ENCODE measurements at regions not wholly inside any gene's neighbourhood (a gene's known extent, or its start where the extent isn't known, plus 50 kb on each side); places are given as distances from the start of the nearest gene placed in this dataset.

- Histone ChIP-seq H3K23me2 (ENCODE audit: insufficient read length, low read depth, low read length, poor library complexity, severe bottlenecking) (no peaks in the 10 kb centered on the region), H2BK15ac (ENCODE audit: low read depth, low read length) (no peak overlapping the region), H3T11ph (ENCODE audit: low read length) (no peak overlapping the region), H4K91ac (ENCODE audit: insufficient read length, low read depth, low read length) (no peak overlapping the region), H3K23ac (ENCODE audit: insufficient read length, low read depth, low read length) (no peak overlapping the region), H3K79me2 (ENCODE audit: insufficient read depth, low read length) (no peaks in the 10 kb centered on the region), H2BK20ac (ENCODE audit: low read depth, low read length, poor library complexity, severe bottlenecking) (no peak overlapping the region), H2BK120ac (ENCODE audit: low read depth, low read length, poor library complexity, severe bottlenecking) (no peak overlapping the region), H3K27me3 (ENCODE audit: insufficient read depth, low read length) (no peaks in the 10 kb centered on the region), H3K9ac (ENCODE audit: extremely low read depth, insufficient read length, low read length) (no peak overlapping the region), H3K4me2 (ENCODE audit: insufficient read depth, insufficient read length, low read length) (no peak overlapping the region), H3K4ac (ENCODE audit: low read depth, low read length) (no peak overlapping the region), H3K9me3 (ENCODE audit: control insufficient read depth, low read depth, low read length) (no peaks in the 10 kb centered on the region), H3K79me1 (ENCODE audit: insufficient read depth, low read depth, low read length, poor library complexity, severe bottlenecking) (no peaks in the 10 kb centered on the region), H2BK12ac (ENCODE audit: insufficient read length, low read depth, low read length) (no peak overlapping the region), H3K14ac (ENCODE audit: insufficient read depth, low read length) (no peak overlapping the region), H3K27ac (ENCODE audit: insufficient read length, low read depth, low read length) (no peak overlapping the region), H4K5ac (ENCODE audit: insufficient read length, low read depth, low read length) (no peak overlapping the region), H2AK5ac (ENCODE audit: insufficient read length, low read length) (no peak overlapping the region), H2AFZ (ENCODE audit: low read length) (no peak overlapping the region), H3K4me1 (ENCODE audit: insufficient read depth, low read length) (no peaks in the 10 kb centered on the region; the same call in 1 of the 2 replicates), H4K20me1 (ENCODE audit: control insufficient read depth, insufficient read depth, insufficient read length) (no peaks in the 10 kb centered on the region), H2BK5ac (ENCODE audit: insufficient read length, low read length) (no peak overlapping the region), H3K56ac (ENCODE audit: insufficient read length, low read depth, low read length) (no peak overlapping the region), H3K18ac (ENCODE audit: insufficient read length, low read depth, low read length) (no peak overlapping the region), H4K8ac (replicated peaks; ENCODE audit: insufficient read length, low read depth, low read length) (no peak overlapping the region)
- DNase-seq, result no peak
- Mint-ChIP-seq H3K9me3 (peaks cover 0 to 5% of the 10 kb centered on the region in 2 experiments; a peak in 2 of 5 replicates), H3K4me1 (peaks cover 26 to 27% of the 10 kb centered on the region in 2 experiments), H3K4me3 (no peak overlapping the region), H3K36me3 (ENCODE audit: insufficient read depth in 1 of 3, low read depth in 3 of 3) (no peaks in the 10 kb centered on the region), H3K27me3 (ENCODE audit: low read depth) (no peaks in the 10 kb centered on the region), H3K27ac (no peak overlapping the region)
- TF ChIP-seq CTCF (conservative IDR thresholded peaks at IDR 0.05), result no peak
Observed at GRCh38 chr5:130955041-130955440, 210.0 kb downstream of the HINT1 start.
